PC-3 (cell line): ENCODE measurements at regions not wholly inside any gene's neighbourhood (a gene's known extent, or its start where the extent isn't known, plus 50 kb on each side); places are given as distances from the start of the nearest gene placed in this dataset.

ENCODE experiments used
- ATAC-seq: fragments of 200-7000 bp; cut with Tn5 transposase; 2 replicates; pipeline ENCODE4 v1.9.1; 2020; ENCODE audit warnings: mild to moderate bottlenecking, moderate library complexity
- BruUV-seq: library from RNA; stranded (reverse); fragments of 400-500 nt; replicated peaks from 2 replicates; lab custom pipeline; 2021; lab: Mats Ljungman, UMichigan
- CTCF ChIA-PET: fragments of 300-600 bp; sonication (Branson Sonifier 250); formaldehyde crosslinking; loops from one replicate; lab custom pipeline; 2022; ENCODE audit warnings: antibody characterized with exemption; lab: Charles Lee
- POLR2A ChIA-PET: fragments of 300-600 bp; sonication (Branson Sonifier 250); formaldehyde crosslinking; loops from one replicate; lab custom pipeline; 2022; ENCODE audit warnings: antibody characterized with exemption; ENCODE audit not compliant: unreplicated experiment; lab: Charles Lee
- DNase-seq: peaks from one replicate; pipeline ENCODE4 v3.0.0-alpha.2; 2015
- H2AFZ ChIP-seq: fragments of 300-600 bp; sonication (generic); 2 replicates; pipeline ENCODE4 v1.6.0; 2016; ENCODE audit warnings: antibody characterized with exemption, low read length
- H3F3A ChIP-seq: fragments of 300-600 bp; sonication (generic); one replicate; pipeline ENCODE4 v1.6.0; 2017; ENCODE audit warnings: antibody characterized with exemption, low read length, control low read depth, mild to moderate bottlenecking; ENCODE audit not compliant: unreplicated experiment
- H3K27ac ChIP-seq: fragments of 300-600 bp; sonication (generic); 2 replicates; pipeline ENCODE4 v1.5.1; 2016; ENCODE audit warnings: mild to moderate bottlenecking, low read length
- H3K27me3 ChIP-seq: fragments of 300-600 bp; sonication (generic); 2 replicates; pipeline ENCODE4 v1.6.1; 2016; ENCODE audit warnings: low read length, mixed read lengths
- H3K36me3 ChIP-seq: fragments of 300-600 bp; sonication (generic); 2 replicates; pipeline ENCODE4 v1.6.1; 2016; ENCODE audit warnings: low read depth, mixed run types, low read length, mixed read lengths
- H3K4me1 ChIP-seq: fragments of 300-600 bp; sonication (generic); 2 replicates; pipeline ENCODE4 v1.5.1; 2016; ENCODE audit warnings: low read length; ENCODE audit not compliant: insufficient read depth
- H3K4me2 ChIP-seq: fragments of 300-600 bp; sonication (generic); 2 replicates; pipeline ENCODE4 v1.6.0; 2016; ENCODE audit warnings: low read length
- H3K4me3 ChIP-seq: fragments of 300-600 bp; sonication (generic); 2 replicates; pipeline ENCODE4 v1.5.1; 2016; ENCODE audit warnings: mild to moderate bottlenecking, low read length, mixed read lengths
- H3K79me2 ChIP-seq: fragments of 300-600 bp; sonication (generic); 2 replicates; pipeline ENCODE4 v1.6.1; 2017; ENCODE audit warnings: low read length, mixed read lengths
- H3K9ac ChIP-seq: fragments of 300-600 bp; sonication (generic); 2 replicates; pipeline ENCODE4 v1.6.0; 2016; ENCODE audit warnings: mild to moderate bottlenecking, low read length
- H3K9me2 ChIP-seq: fragments of 300-600 bp; sonication (generic); replicated peaks from 2 replicates; pipeline ENCODE4 v1.6.1; 2016; ENCODE audit warnings: mixed run types, low read length, mixed read lengths
- H3K9me3 ChIP-seq: fragments of 300-600 bp; sonication (generic); 2 replicates; pipeline ENCODE4 v1.6.1; 2016; ENCODE audit warnings: low read length, mixed read lengths
- H4K20me1 ChIP-seq: fragments of 300-600 bp; sonication (generic); 2 replicates; pipeline ENCODE4 v1.6.1; 2016; ENCODE audit warnings: low read length, mixed read lengths
- CTCF ChIP-seq: fragments of 300-600 bp; sonication (generic); conservative IDR thresholded peaks from 2 replicates; pipeline ENCODE4 v1.5.1; 2017; ENCODE audit warnings: antibody characterized with exemption, low read depth, mild to moderate bottlenecking, low read length
- EZH2 ChIP-seq: fragments of 300-600 bp; sonication (generic); IDR thresholded peaks from one replicate; pipeline ENCODE4 v1.6.1; 2017; ENCODE audit warnings: antibody characterized with exemption, mild to moderate bottlenecking, low read length; ENCODE audit not compliant: unreplicated experiment
- EZH2phosphoT487 ChIP-seq: fragments of 300-600 bp; sonication (generic); IDR thresholded peaks from 2 replicates; pipeline ENCODE4 v1.6.1; 2018; ENCODE audit warnings: mild to moderate bottlenecking, antibody characterized with exemption, low read length, borderline replicate concordance
- intact Hi-C: fragments of 100-400 bp; cut with micrococcal nuclease; formaldehyde crosslinking; loops from 2 replicates; pipeline ENCODE4 v1.9.0; 2023

- ATAC-seq, result no peak
Observed at GRCh38 chr22:34861787-34862186, 204.2 kb upstream of the ISX start.

GRCh38 chr22:34866081-34866480, 199.9 kb upstream of the ISX start:
- Histone ChIP-seq H3K4me3 (no peak overlapping the region), H3K27ac (no peak overlapping the region), H3K36me3 (no peaks in the 10 kb centered on the region), H3K9me3 (no peaks in the 10 kb centered on the region), H3K4me2 (no peak overlapping the region), H2AFZ (no peak overlapping the region), H3K79me2 (no peaks in the 10 kb centered on the region), H3K4me1 (no peaks in the 10 kb centered on the region), H3F3A (no peaks in the 10 kb centered on the region), H3K27me3 (no peaks in the 10 kb centered on the region), H3K9me2 (no peaks in the 10 kb centered on the region), H3K9ac (no peak overlapping the region), H4K20me1 (no peaks in the 10 kb centered on the region)
- intact Hi-C loops, result no loop called here
- no peak for TF ChIP-seq CTCF
- no peak for TF ChIP-seq EZH2phosphoT487
- TF ChIP-seq EZH2, result no peak
- no TSS peak for BruUV-seq
- DNase-seq (no peak), ATAC-seq (no peak)
- CTCF ChIA-PET, result no interaction called here
- POLR2A ChIA-PET, result no interaction called here

More at GRCh38 chr22:34861787-34862186, 204.2 kb upstream of the ISX start:
- no peaks in the 10 kb centered on the region for H3K27me3 ChIP-seq
- ChIA-PET POLR2A (no interaction called here), CTCF (no interaction called here)
- no peak for DNase-seq
- no peaks in the 10 kb centered on the region for H3F3A ChIP-seq
- H3K4me1 ChIP-seq, result no peaks in the 10 kb centered on the region
- H3K79me2 ChIP-seq, result no peaks in the 10 kb centered on the region
- TF ChIP-seq EZH2 (no peak), CTCF (no peak), EZH2phosphoT487 (no peak)
- no peak overlapping the region for H3K4me3 ChIP-seq
- no peak overlapping the region for H3K27ac ChIP-seq
- H3K9me3 ChIP-seq, result no peaks in the 10 kb centered on the region
- no peaks in the 10 kb centered on the region for H4K20me1 ChIP-seq
- no peaks in the 10 kb centered on the region for H3K9me2 ChIP-seq
- no peak overlapping the region for H2AFZ ChIP-seq
- intact Hi-C loops, result no loop called here
- no peak overlapping the region for H3K9ac ChIP-seq
- BruUV-seq, result no TSS peak
- no peaks in the 10 kb centered on the region for H3K36me3 ChIP-seq
- no peak overlapping the region for H3K4me2 ChIP-seq

GRCh38 chr22:34866495-34867131, 199.3 kb upstream of the ISX start:
- no TSS peak for BruUV-seq
- Histone ChIP-seq H3K4me1 (no peaks in the 10 kb centered on the region), H3K27ac (no peak overlapping the region), H3K4me2 (no peak overlapping the region), H2AFZ (no peak overlapping the region), H3K36me3 (no peaks in the 10 kb centered on the region), H3K79me2 (no peaks in the 10 kb centered on the region), H3K9me2 (no peaks in the 10 kb centered on the region), H3K9ac (no peak overlapping the region), H4K20me1 (no peaks in the 10 kb centered on the region), H3K4me3 (no peak overlapping the region), H3K27me3 (no peaks in the 10 kb centered on the region), H3F3A (no peaks in the 10 kb centered on the region), H3K9me3 (no peaks in the 10 kb centered on the region)
- POLR2A ChIA-PET, result no interaction called here
- no peak for TF ChIP-seq EZH2phosphoT487
- no peak for TF ChIP-seq EZH2
- no peak for TF ChIP-seq CTCF
- DNase-seq (no peak), ATAC-seq (no peak)
- intact Hi-C loops, result no loop called here
- CTCF ChIA-PET, result no interaction called here
